ENCODE measurements at regions not wholly inside any gene's neighbourhood (a gene's known extent, or its start where the extent isn't known, plus 50 kb on each side); places are given as distances from the start of the nearest gene placed in this dataset.
"Not testable (repeated sequence)": the region's sequence is repeated elsewhere in the genome, so short reads cannot be mapped to it uniquely, and the experiment has no call there.

GRCh38 chr14:53295372-53295771 lies 142.2 kb upstream of the DDHD1 start:
- Mint-ChIP-seq H3K36me3 (ENCODE audit: low read depth) (no peaks in the 10 kb centered on the region), H3K4me1 (ENCODE audit: low read depth) (no peaks in the 10 kb centered on the region), H3K9me3 (no peaks in the 10 kb centered on the region), H3K27ac (no peak overlapping the region), H3K27me3 (no peaks in the 10 kb centered on the region), H3K4me3 (no peak overlapping the region)

- Mint-ChIP-seq H3K9me3 (no peaks in the 10 kb centered on the region), H3K27ac (no peak overlapping the region), H3K27me3 (no peaks in the 10 kb centered on the region), H3K4me1 (ENCODE audit: low read depth) (no peaks in the 10 kb centered on the region), H3K4me3 (no peak overlapping the region), H3K36me3 (ENCODE audit: low read depth) (no peaks in the 10 kb centered on the region)
Measured at GRCh38 chr14:53286301-53286700, 133.2 kb upstream of the DDHD1 start.

- Mint-ChIP-seq H3K36me3 (ENCODE audit: low read depth) (no peaks in the 10 kb centered on the region), H3K4me1 (ENCODE audit: low read depth) (no peaks in the 10 kb centered on the region), H3K27ac (no peak overlapping the region)
Measured at GRCh38 chr14:53285821-53286220, 132.7 kb upstream of the DDHD1 start.

DNA sequence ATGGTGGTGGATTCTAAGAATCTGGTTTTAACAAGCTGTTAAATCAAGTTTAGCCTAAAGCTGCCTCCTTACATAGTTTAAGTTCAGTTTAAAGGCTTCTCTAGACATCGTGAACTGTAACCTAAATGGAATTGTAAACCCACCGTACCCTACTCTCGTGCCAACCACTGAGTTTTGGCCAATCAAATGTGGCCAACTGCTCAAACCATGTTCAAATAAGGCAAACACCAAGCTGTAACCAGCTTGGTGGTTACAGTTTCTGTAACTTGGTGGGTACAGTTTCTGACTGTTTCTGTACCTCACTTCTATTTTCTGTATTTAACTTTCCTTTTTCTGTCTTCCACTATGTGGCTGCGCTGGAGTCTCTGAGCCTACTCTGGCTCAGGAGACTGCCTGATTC lies 131.9 kb upstream of the DDHD1 start:
- no peak overlapping the region for H3K27ac Mint-ChIP-seq
- no peaks in the 10 kb centered on the region for H3K27me3 Mint-ChIP-seq

More at GRCh38 chr14:53285821-53286220, 132.7 kb upstream of the DDHD1 start:
- no peak overlapping the region for H3K4me3 Mint-ChIP-seq
- no peaks in the 10 kb centered on the region for H3K27me3 Mint-ChIP-seq
- H3K9me3 Mint-ChIP-seq, result peaks cover 2% of the 10 kb centered on the region

GRCh38 chr14:53278602-53279506 lies 125.7 kb upstream of the DDHD1 start:
- Mint-ChIP-seq H3K4me1 (ENCODE audit: low read depth) (no peaks in the 10 kb centered on the region), H3K27ac (no peak overlapping the region), H3K36me3 (ENCODE audit: low read depth) (no peaks in the 10 kb centered on the region), H3K9me3 (peaks cover 16% of the 10 kb centered on the region), H3K4me3 (no peak overlapping the region), H3K27me3 (no peaks in the 10 kb centered on the region)

More for the DNA sequence above, 131.9 kb upstream of the DDHD1 start:
- peaks cover 6% of the 10 kb centered on the region for H3K9me3 Mint-ChIP-seq
- H3K36me3 Mint-ChIP-seq (ENCODE audit: low read depth), result no peaks in the 10 kb centered on the region
- H3K4me3 Mint-ChIP-seq, result no peak overlapping the region
- H3K4me1 Mint-ChIP-seq (ENCODE audit: low read depth), result no peaks in the 10 kb centered on the region

DNA sequence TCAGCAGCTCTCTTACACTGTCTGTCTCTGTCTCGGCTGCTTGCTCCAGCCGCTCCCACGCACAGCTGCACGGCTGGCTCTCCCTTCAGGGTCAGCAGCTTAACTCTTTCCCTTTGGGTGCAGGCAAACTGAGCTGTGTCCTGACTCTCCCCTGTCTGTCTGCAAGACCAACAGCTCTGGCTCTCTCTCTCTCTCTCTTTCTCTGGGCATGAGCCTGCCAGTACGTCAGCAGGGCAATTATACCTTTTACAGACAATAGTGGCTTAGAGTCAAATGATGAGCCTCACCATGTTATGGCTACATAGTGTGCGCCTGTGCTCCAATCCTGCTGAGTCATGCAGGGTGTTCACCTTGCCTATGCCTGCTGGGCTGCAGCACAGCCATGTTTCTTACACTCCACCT lies 120.5 kb upstream of the DDHD1 start:
- Mint-ChIP-seq H3K4me1 (ENCODE audit: low read depth) (no peaks in the 10 kb centered on the region), H3K27ac (no peak overlapping the region), H3K9me3 (peaks cover 3% of the 10 kb centered on the region), H3K36me3 (ENCODE audit: low read depth) (peaks cover 3% of the 10 kb centered on the region), H3K4me3 (no peak overlapping the region), H3K27me3 (no peaks in the 10 kb centered on the region)

- Mint-ChIP-seq H3K36me3 (ENCODE audit: low read depth) (no peaks in the 10 kb centered on the region), H3K27me3 (no peaks in the 10 kb centered on the region), H3K9me3 (peaks cover 12% of the 10 kb centered on the region), H3K4me3 (no peak overlapping the region), H3K4me1 (ENCODE audit: low read depth) (no peaks in the 10 kb centered on the region), H3K27ac (no peak overlapping the region)
Measured at GRCh38 chr14:53265025-53265424, 111.9 kb upstream of the DDHD1 start.

GRCh38 chr14:53260928-53261327 lies 107.8 kb upstream of the DDHD1 start:
- Mint-ChIP-seq H3K27me3 (no peaks in the 10 kb centered on the region), H3K4me1 (ENCODE audit: low read depth) (no peaks in the 10 kb centered on the region), H3K27ac (no peak overlapping the region), H3K9me3 (peaks cover 14% of the 10 kb centered on the region), H3K4me3 (no peak overlapping the region), H3K36me3 (ENCODE audit: low read depth) (no peaks in the 10 kb centered on the region)

- Mint-ChIP-seq H3K27me3 (no peaks in the 10 kb centered on the region), H3K27ac (no peak overlapping the region), H3K9me3 (peaks cover 18% of the 10 kb centered on the region), H3K4me1 (ENCODE audit: low read depth) (no peaks in the 10 kb centered on the region), H3K36me3 (ENCODE audit: low read depth) (no peaks in the 10 kb centered on the region), H3K4me3 (no peak overlapping the region)
Measured at GRCh38 chr14:53260286-53260685, 107.2 kb upstream of the DDHD1 start.

DNA sequence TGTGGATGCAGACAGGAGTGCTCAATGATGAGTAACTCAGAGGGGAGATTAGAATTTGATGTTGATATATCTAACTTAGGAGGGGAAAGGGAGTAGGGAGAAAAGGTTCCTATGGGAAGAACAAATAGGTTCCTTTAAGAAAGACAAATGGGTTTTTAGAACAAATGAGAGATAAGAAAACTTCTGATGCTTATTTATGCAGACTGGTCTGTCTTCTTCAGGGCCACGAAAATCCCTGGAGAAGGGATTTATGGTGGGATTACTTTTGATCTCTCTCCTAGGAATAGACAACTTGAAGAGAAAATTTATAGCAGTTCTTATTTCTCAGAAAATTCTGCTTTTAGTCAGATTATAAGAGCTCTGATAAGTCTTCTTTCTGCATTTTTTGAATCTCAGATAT lies 99.0 kb upstream of the DDHD1 start:
- no peak overlapping the region for H3K27ac Mint-ChIP-seq
- H3K4me1 Mint-ChIP-seq (ENCODE audit: low read depth), result no peaks in the 10 kb centered on the region
- no peaks in the 10 kb centered on the region for H3K36me3 Mint-ChIP-seq (ENCODE audit: low read depth)
- peaks cover 3% of the 10 kb centered on the region for H3K27me3 Mint-ChIP-seq
- H3K9me3 Mint-ChIP-seq, result peaks cover 14% of the 10 kb centered on the region
- no peak overlapping the region for H3K4me3 Mint-ChIP-seq

GRCh38 chr14:53249059-53249458 lies 95.9 kb upstream of the DDHD1 start:
- peaks cover 10% of the 10 kb centered on the region for H3K9me3 Mint-ChIP-seq
- H3K4me1 Mint-ChIP-seq (ENCODE audit: low read depth), result no peaks in the 10 kb centered on the region
- H3K4me3 Mint-ChIP-seq, result no peak overlapping the region
- H3K27me3 Mint-ChIP-seq, result peaks cover 3% of the 10 kb centered on the region
- peaks cover 5% of the 10 kb centered on the region for H3K36me3 Mint-ChIP-seq (ENCODE audit: low read depth)
- H3K27ac Mint-ChIP-seq, result no peak overlapping the region

GRCh38 chr14:53247596-53248370 lies 94.7 kb upstream of the DDHD1 start:
- Mint-ChIP-seq H3K36me3 (ENCODE audit: low read depth) (peaks cover 6% of the 10 kb centered on the region), H3K9me3 (peaks cover 11% of the 10 kb centered on the region), H3K4me1 (ENCODE audit: low read depth) (no peaks in the 10 kb centered on the region), H3K27ac (no peak overlapping the region), H3K4me3 (no peak overlapping the region), H3K27me3 (peaks cover 3% of the 10 kb centered on the region)

DNA sequence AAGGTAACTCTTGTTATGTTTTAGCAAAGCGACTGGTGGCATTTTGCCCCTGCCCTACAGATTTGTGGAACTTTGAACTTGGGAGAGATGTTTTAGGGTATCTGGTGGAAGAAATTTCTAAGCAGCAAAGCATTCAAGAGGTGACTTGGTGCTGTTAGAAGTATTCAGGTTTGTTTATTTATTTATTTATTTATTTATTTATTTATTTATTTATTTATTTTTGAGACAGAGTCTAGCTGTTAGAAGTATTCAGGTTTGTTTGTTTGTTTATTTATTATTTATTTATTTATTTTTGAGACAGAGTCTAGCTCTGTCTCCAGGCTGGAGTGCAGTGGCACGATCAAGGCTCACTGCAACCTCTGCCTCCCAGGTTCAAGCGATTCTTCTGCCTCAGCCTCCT lies 89.8 kb upstream of the DDHD1 start:
- not testable (repeated sequence) for H3K4me3 Mint-ChIP-seq; H3K27me3 Mint-ChIP-seq; H3K4me1 Mint-ChIP-seq (ENCODE audit: low read depth); H3K27ac Mint-ChIP-seq
- H3K9me3 Mint-ChIP-seq, result peaks cover 24% of the 10 kb centered on the region
- H3K36me3 Mint-ChIP-seq (ENCODE audit: low read depth), result peaks cover 16% of the 10 kb centered on the region

DNA sequence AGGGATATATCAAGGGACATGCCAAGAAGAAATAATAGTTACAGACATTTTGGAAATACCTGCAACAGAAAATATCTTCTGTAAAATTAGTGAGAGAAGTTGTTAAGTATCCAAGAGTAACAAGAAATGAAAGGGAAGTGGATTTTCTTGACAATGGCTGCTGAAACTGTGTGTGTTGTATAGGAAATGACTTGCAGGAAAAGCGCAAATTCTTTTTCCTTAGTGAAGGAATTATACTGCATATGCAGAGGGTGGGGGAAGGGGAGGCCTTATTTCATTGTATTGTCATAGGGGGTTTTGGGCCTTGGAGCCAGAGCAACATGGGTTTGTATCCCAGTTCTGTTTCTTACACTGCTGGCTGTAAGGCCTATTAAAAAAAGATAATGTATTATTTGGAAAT lies 84.4 kb upstream of the DDHD1 start:
- H3K36me3 Mint-ChIP-seq (ENCODE audit: low read depth), result peaks cover 7% of the 10 kb centered on the region
- H3K4me3 Mint-ChIP-seq, result no peak overlapping the region
- H3K27ac Mint-ChIP-seq, result no peak overlapping the region
- no peaks in the 10 kb centered on the region for H3K27me3 Mint-ChIP-seq
- peaks cover 4% of the 10 kb centered on the region for H3K4me1 Mint-ChIP-seq (ENCODE audit: low read depth)
- H3K9me3 Mint-ChIP-seq, result peaks cover 15% of the 10 kb centered on the region

- no peaks in the 10 kb centered on the region for H3K27me3 Mint-ChIP-seq
- H3K4me1 Mint-ChIP-seq (ENCODE audit: low read depth), result peaks cover 4% of the 10 kb centered on the region
- H3K4me3 Mint-ChIP-seq, result no peak overlapping the region
Measured at GRCh38 chr14:53236708-53237107, 83.6 kb upstream of the DDHD1 start.

More at GRCh38 chr14:53236708-53237107, 83.6 kb upstream of the DDHD1 start:
- no peaks in the 10 kb centered on the region for H3K36me3 Mint-ChIP-seq (ENCODE audit: low read depth)
- no peak overlapping the region for H3K27ac Mint-ChIP-seq
- peaks cover 8% of the 10 kb centered on the region for H3K9me3 Mint-ChIP-seq

Data from stimulated activated naive CD8-positive, alpha-beta T cell treated with anti-CD3 and anti-CD28 coated beads, Interleukin-15, Interleukin-2, amounts not matched to agents 100 ng/mL and 50 ng/mL, for 24 hours (primary cell).